IMR-90 (cell line): ENCODE measurements at regions not wholly inside any gene's neighbourhood (a gene's known extent, or its start where the extent isn't known, plus 50 kb on each side); places are given as distances from the start of the nearest gene placed in this dataset.

Experiments
- ATAC-seq: fragments of 200-7000 bp; cut with Tn5 transposase; 2 replicates; pipeline ENCODE4 v1.9.1; 2020; ENCODE audit warnings: low read depth, mild to moderate bottlenecking, moderate library complexity
- BruUV-seq: library from RNA; stranded (reverse); fragments of 400-500 nt; replicated peaks from 2 replicates; lab custom pipeline; 2021; lab: Mats Ljungman, UMichigan
- CTCF ChIA-PET: fragments of 300-600 bp; formaldehyde crosslinking; extraction: SDS; loops from one replicate; lab custom pipeline; 2021; ENCODE audit warnings: antibody characterized with exemption; lab: Yijun Ruan, JAX
- POLR2A ChIA-PET: fragments of 300-600 bp; sonication (Branson Sonifier 250); formaldehyde crosslinking; loops from one replicate; lab custom pipeline; 2022; ENCODE audit warnings: antibody characterized with exemption; ENCODE audit not compliant: unreplicated experiment; lab: Charles Lee
- DNase-seq: peaks from one replicate; pipeline ENCODE4 v3.0.0; 2013
- H2AFZ ChIP-seq: replicated peaks from 2 replicates; pipeline ENCODE3; 2013; ENCODE audit warnings: low read length, mild to moderate bottlenecking; ENCODE audit not compliant: poor library complexity
- H2AK5ac ChIP-seq: 2 replicates; pipeline ENCODE4 v1.6.1; 2013; ENCODE audit warnings: low read depth, low read length, inconsistent platforms
- H2AK9ac ChIP-seq: replicated peaks from 2 replicates; pipeline ENCODE3; 2013; ENCODE audit warnings: mild to moderate bottlenecking, low read depth, low read length, moderate library complexity; ENCODE audit not compliant: poor library complexity
- H2BK120ac ChIP-seq: 2 replicates; pipeline ENCODE4 v1.6.1; 2013; ENCODE audit warnings: low read depth, low read length, inconsistent platforms
- H2BK15ac ChIP-seq: 3 replicates; pipeline ENCODE4 v1.6.1; 2013; ENCODE audit warnings: low read depth, low read length, inconsistent platforms
- H2BK20ac ChIP-seq: 2 replicates; pipeline ENCODE4 v1.6.1; 2013; ENCODE audit warnings: low read depth, mild to moderate bottlenecking, inconsistent platforms, low read length, moderate library complexity
- H2BK5ac ChIP-seq: 2 replicates; pipeline ENCODE4 v1.6.1; 2013; ENCODE audit warnings: mild to moderate bottlenecking, low read depth, low read length, inconsistent platforms; ENCODE audit not compliant: poor library complexity, severe bottlenecking
- H3K14ac ChIP-seq: replicated peaks from 2 replicates; pipeline ENCODE4 v1.6.1; 2013; ENCODE audit warnings: low read depth, low read length, inconsistent platforms
- H3K18ac ChIP-seq: 2 replicates; pipeline ENCODE4 v1.6.1; 2013; ENCODE audit warnings: low read depth, low read length, control low read depth
- H3K23ac ChIP-seq: 2 replicates; pipeline ENCODE4 v1.6.1; 2013; ENCODE audit warnings: low read depth, low read length, inconsistent platforms
- H3K27ac ChIP-seq: 2 replicates; pipeline ENCODE4 v1.5.1; 2013; ENCODE audit warnings: mild to moderate bottlenecking, control low read depth, low read length; ENCODE audit not compliant: insufficient read depth
- H3K27me3 ChIP-seq: 2 replicates; pipeline ENCODE4 v1.6.1; 2013; ENCODE audit warnings: low read length; ENCODE audit not compliant: control insufficient read depth, insufficient read depth
- H3K36me3 ChIP-seq: 2 replicates; pipeline ENCODE4 v1.6.1; 2013; ENCODE audit warnings: low read length, mixed read lengths; ENCODE audit not compliant: control insufficient read depth, insufficient read depth
- H3K4ac ChIP-seq: 2 replicates; pipeline ENCODE4 v1.6.1; 2013; ENCODE audit warnings: low read depth, low read length, inconsistent platforms
- H3K4me1 ChIP-seq: 2 replicates; pipeline ENCODE4 v1.6.1; 2013; ENCODE audit warnings: low read length, mixed read lengths; ENCODE audit not compliant: control insufficient read depth, insufficient read depth
- H3K4me2 ChIP-seq: 2 replicates; pipeline ENCODE4 v1.6.1; 2013; ENCODE audit warnings: low read depth, mild to moderate bottlenecking, control low read depth, low read length, moderate library complexity
- H3K4me3 ChIP-seq: 2 replicates; pipeline ENCODE4 v1.5.1; 2013; ENCODE audit warnings: low read depth, mild to moderate bottlenecking, control low read depth, low read length, moderate library complexity; ENCODE audit not compliant: insufficient read depth
- H3K56ac ChIP-seq: 2 replicates; pipeline ENCODE4 v1.6.1; 2013; ENCODE audit warnings: low read length, inconsistent platforms; ENCODE audit not compliant: insufficient read depth; ENCODE audit errors: extremely low read depth
- H3K79me1 ChIP-seq, 2 experiments: 2 replicates each; pipeline ENCODE4 v1.6.1; 2013; ENCODE audit warnings: low read length in 2 of 2, inconsistent platforms in 1 of 2, low read depth in 1 of 2
- H3K9ac ChIP-seq: 2 replicates; pipeline ENCODE4 v1.6.1; 2013; ENCODE audit warnings: low read depth, low read length, control low read depth
- H3K9me1 ChIP-seq: 2 replicates; pipeline ENCODE4 v1.6.1; 2013; ENCODE audit warnings: low read length, inconsistent platforms; ENCODE audit not compliant: insufficient read depth
- H3K9me3 ChIP-seq: 2 replicates; pipeline ENCODE4 v1.6.1; 2013; ENCODE audit warnings: low read length; ENCODE audit not compliant: control insufficient read depth, insufficient read depth
- H4K20me1 ChIP-seq: 2 replicates; pipeline ENCODE4 v1.6.1; 2013; ENCODE audit warnings: low read length, inconsistent platforms; ENCODE audit not compliant: insufficient read depth
- H4K5ac ChIP-seq: 2 replicates; pipeline ENCODE4 v1.6.1; 2013; ENCODE audit warnings: mild to moderate bottlenecking, low read depth, low read length, control low read depth
- H4K8ac ChIP-seq, 2 experiments: 2 replicates each; pipeline ENCODE4 v1.6.1; 2013; ENCODE audit warnings: low read depth in 2 of 2, low read length in 2 of 2, control low read depth in 1 of 2, inconsistent platforms in 1 of 2
- H4K91ac ChIP-seq: 2 replicates; pipeline ENCODE4 v1.6.1; 2013; ENCODE audit warnings: low read depth, low read length, inconsistent platforms; ENCODE audit not compliant: insufficient read depth
- BHLHE40 ChIP-seq: fragments of 150-350 bp; IDR thresholded peaks from 2 replicates; pipeline ENCODE4 v1.6.1; 2016; ENCODE audit warnings: mild to moderate bottlenecking, low read depth, low read length
- CEBPB ChIP-seq: IDR thresholded peaks from 2 replicates; pipeline ENCODE4 v1.6.1; 2012; ENCODE audit warnings: low read depth, low read length, improper control_type of control experiment
- CHD1 ChIP-seq: IDR thresholded peaks from 2 replicates; pipeline ENCODE4 v1.6.1; 2012; ENCODE audit warnings: low read depth, low read length, improper control_type of control experiment
- CTCF ChIP-seq: conservative IDR thresholded peaks from 2 replicates; pipeline ENCODE4 v1.5.1; 2012; ENCODE audit warnings: mild to moderate bottlenecking, low read depth, low read length, improper control_type of control experiment
- ELK1 ChIP-seq: fragments of 150-350 bp; IDR thresholded peaks from 2 replicates; pipeline ENCODE4 v1.6.1; 2016; ENCODE audit warnings: low read depth, mild to moderate bottlenecking, low read length, moderate library complexity, borderline replicate concordance
- FOS ChIP-seq: fragments of 150-350 bp; IDR thresholded peaks from 2 replicates; pipeline ENCODE4 v1.6.1; 2016; ENCODE audit warnings: low read depth, low read length
- MAFK ChIP-seq: IDR thresholded peaks from 2 replicates; pipeline ENCODE4 v1.6.1; 2012; ENCODE audit warnings: low read depth, low read length, improper control_type of control experiment
- MAZ ChIP-seq: IDR thresholded peaks from 2 replicates; pipeline ENCODE4 v1.6.1; 2012; ENCODE audit warnings: low read depth, mild to moderate bottlenecking, low read length, improper control_type of control experiment, moderate library complexity, borderline replicate concordance
- MXI1 ChIP-seq: IDR thresholded peaks from 2 replicates; pipeline ENCODE4 v1.6.1; 2012; ENCODE audit warnings: low read depth, mild to moderate bottlenecking, low read length, moderate library complexity, borderline replicate concordance
- NFE2L2 ChIP-seq: fragments of 150-350 bp; IDR thresholded peaks from 2 replicates; pipeline ENCODE4 v1.6.1; 2016; ENCODE audit warnings: low read depth, mild to moderate bottlenecking, low read length
- RAD21 ChIP-seq: IDR thresholded peaks from 2 replicates; pipeline ENCODE4 v1.6.1; 2012; ENCODE audit warnings: low read length, improper control_type of control experiment
- RCOR1 ChIP-seq: IDR thresholded peaks from 2 replicates; pipeline ENCODE4 v1.6.1; 2012; ENCODE audit warnings: mild to moderate bottlenecking, low read length, improper control_type of control experiment; ENCODE audit not compliant: insufficient replicate concordance
- RFX5 ChIP-seq: IDR thresholded peaks from 2 replicates; pipeline ENCODE4 v1.8.0; 2012; ENCODE audit warnings: low read depth, mild to moderate bottlenecking, low read length, moderate library complexity
- SMC3 ChIP-seq: fragments of 150-350 bp; IDR thresholded peaks from 2 replicates; pipeline ENCODE4 v1.6.1; 2016; ENCODE audit warnings: low read depth, mild to moderate bottlenecking, antibody characterized with exemption, low read length, moderate library complexity
- WGBS, 2 experiments: methylation state at CpG; one replicate each; pipeline versions ENCODE4 v1.1.5 to v1.1.7; 2013; ENCODE audit warnings: missing lambda C conversion rate in 2 of 2; ENCODE audit not compliant: insufficient read length in 1 of 2; ENCODE audit errors: extremely low coverage in 2 of 2; 5-methylcytosine and 5-hydroxymethylcytosine counted together
- dilution Hi-C: fragments of 300-500 bp; cut with HindIII; formaldehyde crosslinking; loops from one replicate; pipeline ENCODE4 v1.14.3; 2018; ENCODE audit warnings: low sequenced_read_pairs; ENCODE audit not compliant: unreplicated experiment
- in situ Hi-C: fragments of 300-500 bp; cut with MboI; formaldehyde crosslinking; loops from 3 replicates; pipeline ENCODE4 v1.14.3; 2019; ENCODE audit warnings: low sequenced_read_pairs, inconsistent platforms, mixed read lengths
- intact Hi-C: fragments of 100-400 bp; cut with micrococcal nuclease; formaldehyde crosslinking; loops from 2 replicates; pipeline ENCODE4 v1.10.0; 2022

GRCh38 chr6:984031-984430, 291.1 kb upstream of the EXOC2 start:
- in situ Hi-C loops = no loop called here
- Histone ChIP-seq H3K4ac (no peak overlapping the region), H4K91ac (no peak overlapping the region), H2BK120ac (no peak overlapping the region), H3K9me1 (no peaks in the 10 kb centered on the region), H2AFZ (no peak overlapping the region), H3K36me3 (no peaks in the 10 kb centered on the region), H2BK5ac (no peak overlapping the region), H4K8ac (no peak overlapping the region), H2AK5ac (no peak overlapping the region), H3K79me1 (no peaks in the 10 kb centered on the region), H4K20me1 (no peaks in the 10 kb centered on the region), H3K4me2 (no peak overlapping the region), H3K4me3 (no peak overlapping the region), H2BK20ac (no peak overlapping the region), H3K27ac (no peak overlapping the region), H3K27me3 (peaks cover 5% of the 10 kb centered on the region), H3K4me1 (no peaks in the 10 kb centered on the region), H3K56ac (no peak overlapping the region), H3K14ac (no peak overlapping the region), H3K9me3 (no peaks in the 10 kb centered on the region), H3K18ac (no peak overlapping the region), H3K9ac (no peak overlapping the region), H3K23ac (no peak overlapping the region), H2AK9ac (no peak overlapping the region), H4K5ac (no peak overlapping the region), H2BK15ac (no peak overlapping the region)
- no peak for DNase-seq
- intact Hi-C loops = no loop called here
- TF ChIP-seq RCOR1 = no peak
- TF ChIP-seq NFE2L2 = no peak
- TF ChIP-seq SMC3 = no peak
- TF ChIP-seq CTCF = no peak
- no peak for TF ChIP-seq CEBPB
- no peak for TF ChIP-seq RFX5
- no peak for TF ChIP-seq MAZ
- no peak for TF ChIP-seq MAFK
- TF ChIP-seq MXI1 = no peak
- TF ChIP-seq ELK1 = no peak
- TF ChIP-seq FOS = no peak
- TF ChIP-seq BHLHE40 = no peak
- TF ChIP-seq CHD1 = no peak
- TF ChIP-seq RAD21 = no peak
- POLR2A ChIA-PET = no interaction called here
- CTCF ChIA-PET = interaction anchor here (0.7 kb wide), 1 partner anchor 15 kb away, joined by 3 read pairs; no protein-coding TSS in a partner anchor
- BruUV-seq = no TSS peak
- no CpG with 5 or more reads among the region's 4 CpGs for WGBS, 2 experiments
- no peak for ATAC-seq
- dilution Hi-C loops = no loop called here
